GM12873 (cell line): ENCODE measurements at regions not wholly inside any gene's neighbourhood (a gene's known extent, or its start where the extent isn't known, plus 50 kb on each side); places are given as distances from the start of the nearest gene placed in this dataset.

Experiments used
- CTCF ChIP-seq: IDR thresholded peaks from 2 replicates; pipeline ENCODE4 v1.5.1; 2012; ENCODE audit warnings: low read depth, mild to moderate bottlenecking, moderate library complexity, low read length, control low read depth; ENCODE audit not compliant: insufficient read depth; ENCODE audit errors: missing control alignments

DNA sequence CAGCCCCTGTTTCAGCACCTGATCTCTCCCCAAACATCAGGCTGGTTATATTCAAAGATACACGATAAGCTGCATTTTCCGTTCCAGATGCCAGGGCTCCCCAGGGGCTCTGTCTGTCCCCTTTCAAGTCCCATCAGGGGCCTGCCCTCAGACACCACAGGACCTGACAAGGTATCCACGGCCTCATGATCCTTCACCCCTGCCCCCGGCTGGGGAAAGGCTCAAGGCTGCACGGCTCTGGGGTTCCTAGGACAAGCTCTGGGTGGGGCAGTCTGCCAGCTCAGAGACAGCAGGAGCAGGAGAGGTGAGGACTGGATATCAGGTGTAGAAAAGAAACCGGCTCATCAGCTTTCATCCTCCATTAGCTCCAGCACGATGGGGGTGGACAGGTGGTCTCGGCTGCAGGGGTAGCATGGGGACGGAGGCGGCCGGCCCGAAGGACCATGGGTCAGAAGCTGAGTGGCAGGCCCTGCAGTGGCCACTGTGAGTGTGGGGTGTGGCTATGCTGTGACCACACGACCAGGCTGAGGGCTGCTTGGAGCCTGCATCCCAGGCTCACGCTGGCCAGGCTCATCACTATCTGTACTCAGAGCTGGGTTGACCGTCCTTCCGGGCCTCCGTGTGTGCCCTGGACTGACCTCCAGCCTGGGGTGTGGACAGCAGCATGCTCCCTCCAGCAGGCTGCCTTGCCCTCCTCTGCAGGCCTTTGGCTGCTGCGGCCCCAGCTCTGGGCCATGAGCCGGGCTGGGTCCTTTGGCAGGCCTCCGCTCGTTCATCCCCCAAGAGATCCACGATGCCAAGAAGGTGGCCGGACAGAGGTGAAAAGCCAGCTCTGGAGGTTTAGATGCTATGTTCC is 386.2 kb downstream of the THBS2 start:
- TF ChIP-seq CTCF = no peak

DNA sequence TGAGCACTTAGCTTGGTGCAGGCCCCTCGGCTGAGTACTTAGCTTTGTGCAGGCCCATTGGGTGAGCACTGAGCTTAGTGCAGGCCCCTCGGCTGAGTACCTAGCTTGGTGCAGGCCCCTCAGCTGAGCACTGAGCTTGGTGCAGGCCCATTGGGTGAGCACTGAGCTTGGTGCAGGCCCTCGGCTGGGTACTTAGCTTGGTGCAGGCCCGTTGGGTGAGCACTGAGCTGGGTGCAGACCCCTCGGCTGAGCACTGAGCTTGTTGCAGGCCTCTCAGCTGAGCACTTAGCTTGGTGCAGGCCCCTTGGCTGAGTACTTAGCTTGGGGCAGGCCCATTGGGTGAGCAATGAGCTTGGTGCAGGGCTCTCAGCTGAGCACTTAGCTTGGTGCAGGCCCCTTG is 387.1 kb downstream of the THBS2 start:
- TF ChIP-seq CTCF = no peak

DNA sequence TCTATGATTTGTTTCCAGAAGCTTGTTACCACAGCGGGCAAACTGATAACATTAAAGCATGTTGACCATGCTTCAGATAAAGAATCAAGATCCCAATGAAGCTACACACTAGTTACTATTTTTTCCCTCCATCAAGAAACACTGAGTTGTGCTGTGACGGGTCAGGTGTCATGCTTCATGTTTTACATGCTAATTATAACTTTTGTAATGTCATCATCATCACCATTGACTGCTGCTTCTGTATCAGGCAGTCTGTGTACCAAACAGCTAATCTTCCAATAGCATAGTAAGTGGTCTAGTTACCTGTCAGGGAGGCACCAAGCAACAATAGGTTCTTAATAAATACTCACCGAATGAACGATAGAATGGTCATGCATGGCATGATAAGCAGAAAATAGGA is 388.1 kb downstream of the THBS2 start:
- TF ChIP-seq CTCF = no peak

DNA sequence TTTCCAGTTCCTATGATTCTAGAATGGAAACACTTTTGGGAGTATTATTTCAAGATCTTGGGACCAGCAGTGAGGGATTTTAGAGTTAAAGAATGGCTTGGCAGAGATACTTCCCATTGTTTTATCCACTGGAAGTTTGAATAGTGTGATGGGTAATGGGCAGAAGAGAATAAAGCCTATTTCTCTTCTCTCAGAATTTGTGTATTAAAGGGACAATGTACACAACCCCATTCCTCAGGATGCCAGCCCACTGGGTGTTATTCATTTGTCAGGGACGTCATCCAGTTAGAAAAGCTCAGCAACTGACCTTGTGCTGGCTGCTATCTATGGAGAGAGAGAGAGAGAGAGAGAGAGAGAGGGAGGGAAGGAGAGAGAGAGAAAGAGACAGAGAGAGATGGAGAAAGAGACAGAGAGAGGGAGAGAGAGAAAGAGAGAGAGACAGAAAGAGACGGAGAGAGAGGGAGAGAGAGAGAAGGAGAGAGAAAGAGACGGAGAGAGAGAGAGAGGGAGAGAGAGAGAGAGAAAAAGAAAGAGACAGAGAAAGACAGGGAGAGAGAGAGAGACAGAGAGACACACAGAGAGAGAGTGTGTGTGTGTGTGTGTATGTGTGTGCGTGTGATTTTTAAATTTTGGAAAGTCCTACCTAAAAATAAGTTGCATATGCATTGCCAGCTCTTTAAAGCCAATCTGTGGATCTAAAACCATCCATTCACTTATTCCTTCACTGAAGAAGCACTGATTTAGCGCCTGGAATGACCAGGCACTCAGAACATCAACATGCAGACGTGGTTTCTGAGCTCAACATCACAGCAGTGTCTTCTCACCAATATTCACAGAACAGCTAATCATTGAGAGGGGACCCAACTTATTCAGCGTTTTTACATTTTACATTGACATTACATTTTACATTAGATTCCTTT is 388.8 kb downstream of the THBS2 start:
- TF ChIP-seq CTCF = no peak

DNA sequence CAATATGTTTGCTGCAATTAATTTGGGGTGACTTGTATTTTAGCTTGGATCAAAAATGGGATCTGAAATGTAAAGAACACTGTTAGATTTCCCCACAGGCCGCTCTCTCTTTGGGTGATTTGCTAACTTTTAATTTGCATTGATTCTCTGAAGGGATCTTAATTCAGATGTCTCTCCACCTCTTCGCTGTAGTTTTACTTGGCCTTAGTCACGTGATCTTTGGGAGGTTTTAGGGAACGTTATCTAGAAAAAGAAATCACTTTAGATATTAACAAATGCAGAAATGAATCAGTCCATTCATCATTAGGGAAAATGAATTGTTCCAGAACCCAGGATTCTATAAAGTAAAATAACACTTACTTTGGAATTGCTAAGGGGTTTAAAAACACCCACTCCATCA is 390.2 kb downstream of the THBS2 start:
- TF ChIP-seq CTCF = no peak

DNA sequence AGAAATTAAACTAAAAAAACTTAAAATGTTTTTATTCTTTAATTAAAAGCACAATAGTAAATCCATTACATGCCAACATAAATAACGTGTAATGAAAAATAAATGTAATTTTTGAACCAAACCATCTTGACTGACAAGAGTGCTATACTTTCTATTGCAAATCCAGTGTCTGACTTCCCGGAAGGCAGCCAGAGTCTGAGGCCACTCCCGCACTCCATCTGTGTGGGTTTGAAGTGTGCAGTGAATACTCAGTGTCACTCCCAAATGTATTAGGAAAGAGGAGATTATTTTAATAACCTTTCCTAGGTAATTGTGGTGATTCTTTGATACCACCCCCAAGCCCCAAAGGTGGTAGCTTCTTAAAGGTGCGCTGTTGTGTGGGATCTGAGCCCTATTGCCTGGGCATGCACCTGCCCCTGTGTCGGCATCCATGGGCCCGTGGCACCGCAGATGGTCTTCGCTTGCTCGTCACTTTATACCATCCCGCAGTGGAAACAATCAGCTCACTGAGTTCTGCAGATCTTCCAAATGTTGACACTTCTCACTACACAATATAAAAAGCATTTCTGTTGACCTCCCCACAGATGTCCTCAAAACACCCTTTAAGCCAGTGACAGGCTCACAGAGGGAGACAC is 391.2 kb downstream of the THBS2 start:
- no peak for TF ChIP-seq CTCF

- TF ChIP-seq CTCF = no peak
Measured at GRCh38 chr6:168860987-168861386, 392.7 kb downstream of the THBS2 start.
